ENCODE measurements at regions not wholly inside any gene's neighbourhood (a gene's known extent, or its start where the extent isn't known, plus 50 kb on each side); places are given as distances from the start of the nearest gene placed in this dataset.

DNA sequence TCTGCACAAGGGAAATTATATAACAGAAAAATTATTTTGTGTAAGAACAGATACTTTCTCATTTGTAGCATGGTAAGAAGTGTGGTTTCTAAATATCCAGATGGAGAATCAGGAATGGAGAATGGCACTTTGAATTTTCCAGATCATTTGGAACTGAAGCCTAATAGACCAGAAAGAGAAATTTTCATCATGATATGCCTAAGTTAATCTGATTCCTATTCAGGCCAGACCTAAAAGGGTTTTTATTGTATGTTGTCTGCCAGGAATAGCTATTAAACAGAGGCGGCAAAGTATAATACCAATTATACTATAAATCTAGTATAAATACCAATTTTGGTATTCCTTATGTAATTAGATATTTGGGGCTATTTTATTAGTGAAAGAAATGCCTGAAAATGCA lies 382.7 kb upstream of the FAR2 start:
- DNase-seq (no peak), ATAC-seq (no peak)
- intact Hi-C loops (cut with micrococcal nuclease), result no loop called here

DNA sequence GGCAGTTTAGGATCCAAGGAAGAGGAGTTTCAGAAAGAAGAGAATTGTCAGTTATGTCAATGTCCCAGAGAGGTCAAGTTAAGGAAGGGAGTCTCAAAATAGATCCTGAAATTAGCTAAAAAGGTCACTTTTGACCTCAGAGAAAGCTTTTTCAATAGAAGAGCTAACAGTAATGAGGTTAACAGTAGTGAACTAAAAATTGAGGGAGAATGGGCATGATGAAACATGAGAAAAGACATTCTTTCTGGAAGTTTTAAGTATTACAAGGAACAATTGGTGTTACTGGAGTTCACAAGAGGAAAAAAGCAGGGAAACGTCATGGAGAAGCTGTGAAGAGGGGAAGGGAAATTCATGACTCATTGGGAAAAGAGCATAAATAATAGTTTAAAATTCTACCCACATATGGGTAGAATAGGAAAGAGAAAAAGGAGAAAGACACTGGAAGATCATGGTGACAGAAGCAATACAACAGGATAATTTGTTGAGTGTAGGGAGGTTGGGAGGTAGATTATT lies 381.2 kb upstream of the FAR2 start:
- H3K4me1 Mint-ChIP-seq, result no peaks in the 10 kb centered on the region
- DNase-seq, result no peak
- no peaks in the 10 kb centered on the region for H3K36me3 Mint-ChIP-seq
- no peaks in the 10 kb centered on the region for H3K9me3 ChIP-seq (ENCODE audit: control insufficient read depth, insufficient read depth, low read length)
- intact Hi-C loops (cut with micrococcal nuclease), result no loop called here
- 36% methylated on average over 1 of the region's 1 CpG for WGBS (ENCODE audit: insufficient coverage)
- H3K27ac Mint-ChIP-seq, result no peak overlapping the region
- H3K4me3 Mint-ChIP-seq, result no peak overlapping the region
- no peaks in the 10 kb centered on the region for H3K27me3 Mint-ChIP-seq (ENCODE audit: low read depth in 2 of 2)
- no peak overlapping the region for H3K4me3 ChIP-seq (ENCODE audit: low read length)
- no peak overlapping the region for H3K27ac ChIP-seq (ENCODE audit: low read length)
- no peak for TF ChIP-seq CTCF (IDR thresholded peaks at IDR 0.05)
- no peak for ATAC-seq
- H3K27me3 ChIP-seq (ENCODE audit: control insufficient read depth, insufficient read depth, low read length), result no peaks in the 10 kb centered on the region
- no peaks in the 10 kb centered on the region for H3K4me1 ChIP-seq (ENCODE audit: control insufficient read depth, insufficient read depth, low read length)
- H3K9me3 Mint-ChIP-seq, result peaks cover 5 to 12% of the 10 kb centered on the region in 2 donors
- no peaks in the 10 kb centered on the region for H3K36me3 ChIP-seq (ENCODE audit: control insufficient read depth, insufficient read depth, low read length)

More for the DNA sequence above, 382.7 kb upstream of the FAR2 start:
- H3K36me3 ChIP-seq (ENCODE audit: control insufficient read depth, insufficient read depth, low read length), result no peaks in the 10 kb centered on the region
- no CpG with 5 or more reads among the region's 1 CpG for WGBS (ENCODE audit: insufficient coverage)
- no peak for TF ChIP-seq CTCF (IDR thresholded peaks at IDR 0.05)
- H3K4me1 ChIP-seq (ENCODE audit: control insufficient read depth, insufficient read depth, low read length), result no peaks in the 10 kb centered on the region
- no peak overlapping the region for H3K27ac ChIP-seq (ENCODE audit: low read length)
- no peaks in the 10 kb centered on the region for H3K27me3 ChIP-seq (ENCODE audit: control insufficient read depth, insufficient read depth, low read length)
- H3K4me3 ChIP-seq (ENCODE audit: low read length), result no peak overlapping the region
- Mint-ChIP-seq H3K9me3 (peaks cover 6 to 10% of the 10 kb centered on the region in 2 donors), H3K4me3 (no peak overlapping the region), H3K27me3 (ENCODE audit: low read depth in 2 of 2) (no peaks in the 10 kb centered on the region), H3K36me3 (no peaks in the 10 kb centered on the region), H3K27ac (no peak overlapping the region), H3K4me1 (no peaks in the 10 kb centered on the region)
- no peaks in the 10 kb centered on the region for H3K9me3 ChIP-seq (ENCODE audit: control insufficient read depth, insufficient read depth, low read length)

DNA sequence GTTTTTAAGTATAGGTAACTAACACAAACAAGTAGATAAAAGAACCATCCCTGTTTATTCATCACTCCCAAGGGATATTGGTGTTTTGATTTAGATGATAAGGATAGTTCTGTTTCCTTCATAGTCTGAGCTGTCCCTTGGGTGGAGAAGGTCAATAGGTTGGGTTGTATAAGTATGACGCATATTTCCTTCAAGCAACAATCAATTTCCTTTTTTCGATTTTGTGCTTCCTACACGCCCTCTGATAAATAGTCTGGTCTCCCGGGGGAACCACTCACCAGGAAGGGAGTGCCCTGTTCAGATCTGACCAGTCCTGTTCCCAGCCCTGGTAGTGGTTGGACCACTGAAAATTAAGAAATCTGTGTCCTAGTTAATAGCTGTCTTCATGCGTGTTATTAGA lies 378.8 kb upstream of the FAR2 start:
- Mint-ChIP-seq H3K36me3 (no peaks in the 10 kb centered on the region), H3K9me3 (peaks cover 5 to 15% of the 10 kb centered on the region in 2 donors), H3K4me3 (no peak overlapping the region), H3K27me3 (ENCODE audit: low read depth in 2 of 2) (no peaks in the 10 kb centered on the region), H3K27ac (no peak overlapping the region), H3K4me1 (no peaks in the 10 kb centered on the region)
- Histone ChIP-seq H3K27ac (ENCODE audit: low read length) (no peak overlapping the region), H3K9me3 (ENCODE audit: control insufficient read depth, insufficient read depth, low read length) (no peaks in the 10 kb centered on the region), H3K36me3 (ENCODE audit: control insufficient read depth, insufficient read depth, low read length) (no peaks in the 10 kb centered on the region), H3K4me3 (ENCODE audit: low read length) (no peak overlapping the region), H3K4me1 (ENCODE audit: control insufficient read depth, insufficient read depth, low read length) (no peaks in the 10 kb centered on the region), H3K27me3 (ENCODE audit: control insufficient read depth, insufficient read depth, low read length) (no peaks in the 10 kb centered on the region)
- intact Hi-C loops (cut with micrococcal nuclease), result no loop called here
- WGBS (ENCODE audit: insufficient coverage), result 69% methylated on average over 4 of the region's 5 CpGs
- ATAC-seq, result no peak
- no peak for TF ChIP-seq CTCF (IDR thresholded peaks at IDR 0.05)
- DNase-seq, result no peak

DNA sequence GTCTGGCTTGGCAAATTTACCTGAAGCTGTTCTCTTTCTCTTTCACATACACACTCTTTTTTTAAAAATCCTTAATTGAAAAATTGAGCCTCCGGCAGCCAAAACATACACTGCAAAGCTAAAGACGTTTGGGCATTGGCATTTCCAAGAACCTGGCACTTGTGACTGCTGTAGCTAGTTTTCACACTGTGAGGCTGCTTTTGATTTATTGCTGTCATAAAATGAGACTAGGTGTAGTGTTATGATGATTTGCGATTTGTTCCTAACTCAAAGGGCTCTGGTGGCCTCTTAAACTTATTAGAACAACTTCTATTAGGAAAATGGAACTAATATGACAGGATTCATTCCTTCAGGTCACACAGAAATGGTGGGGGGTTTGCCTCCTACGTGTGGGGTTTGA lies 377.1 kb upstream of the FAR2 start:
- no peak for TF ChIP-seq CTCF (IDR thresholded peaks at IDR 0.05)
- H3K4me3 Mint-ChIP-seq, result no peak overlapping the region
- intact Hi-C loops (cut with micrococcal nuclease), result no loop called here
- no peak overlapping the region for H3K27ac Mint-ChIP-seq
- Histone ChIP-seq H3K4me1 (ENCODE audit: control insufficient read depth, insufficient read depth, low read length) (no peaks in the 10 kb centered on the region), H3K9me3 (ENCODE audit: control insufficient read depth, insufficient read depth, low read length) (peaks cover 2% of the 10 kb centered on the region), H3K27me3 (ENCODE audit: control insufficient read depth, insufficient read depth, low read length) (no peaks in the 10 kb centered on the region), H3K4me3 (ENCODE audit: low read length) (no peak overlapping the region), H3K27ac (ENCODE audit: low read length) (no peak overlapping the region), H3K36me3 (ENCODE audit: control insufficient read depth, insufficient read depth, low read length) (no peaks in the 10 kb centered on the region)
- no peaks in the 10 kb centered on the region for H3K27me3 Mint-ChIP-seq (ENCODE audit: low read depth in 2 of 2)
- no peaks in the 10 kb centered on the region for H3K36me3 Mint-ChIP-seq
- no peaks in the 10 kb centered on the region for H3K4me1 Mint-ChIP-seq
- peaks cover 7 to 21% of the 10 kb centered on the region in 2 donors for H3K9me3 Mint-ChIP-seq
- DNase-seq (no peak), ATAC-seq (no peak)
- 38% methylated on average over 3 of the region's 4 CpGs for WGBS (ENCODE audit: insufficient coverage)

All from natural killer cell (primary cell).